ENCODE measurements at regions not wholly inside any gene's neighbourhood (a gene's known extent, or its start where the extent isn't known, plus 50 kb on each side); places are given as distances from the start of the nearest gene placed in this dataset.

GRCh38 chr4:160831165-160831922 lies 1332.5 kb downstream of the FSTL5 start:
- Mint-ChIP-seq H3K36me3 (ENCODE audit: low read depth) (no peaks in the 10 kb centered on the region), H3K4me1 (ENCODE audit: low read depth) (no peaks in the 10 kb centered on the region), H3K9me3 (peaks cover 1% of the 10 kb centered on the region), H3K27me3 (ENCODE audit: insufficient read depth) (no peaks in the 10 kb centered on the region), H3K27ac (no peak overlapping the region), H3K4me3 (no peak overlapping the region)
- no peak for DNase-seq (ENCODE audit: low spot score)
- intact Hi-C loops (cut with micrococcal nuclease) = no loop called here

GRCh38 chr4:160835789-160836188 lies 1328.0 kb downstream of the FSTL5 start:
- no peak for DNase-seq (ENCODE audit: low spot score)
- Mint-ChIP-seq H3K4me1 (ENCODE audit: low read depth) (no peaks in the 10 kb centered on the region), H3K9me3 (no peaks in the 10 kb centered on the region), H3K4me3 (no peak overlapping the region), H3K27me3 (ENCODE audit: insufficient read depth) (no peaks in the 10 kb centered on the region), H3K36me3 (ENCODE audit: low read depth) (no peaks in the 10 kb centered on the region), H3K27ac (no peak overlapping the region)
- intact Hi-C loops (cut with micrococcal nuclease) = no loop called here

GRCh38 chr4:160836431-160836830 lies 1327.4 kb downstream of the FSTL5 start:
- H3K4me3 Mint-ChIP-seq = no peak overlapping the region
- H3K27ac Mint-ChIP-seq = no peak overlapping the region
- H3K27me3 Mint-ChIP-seq (ENCODE audit: insufficient read depth) = no peaks in the 10 kb centered on the region
- no peaks in the 10 kb centered on the region for H3K9me3 Mint-ChIP-seq
- H3K4me1 Mint-ChIP-seq (ENCODE audit: low read depth) = no peaks in the 10 kb centered on the region
- intact Hi-C loops (cut with micrococcal nuclease) = no loop called here
- no peak for DNase-seq (ENCODE audit: low spot score)
- H3K36me3 Mint-ChIP-seq (ENCODE audit: low read depth) = no peaks in the 10 kb centered on the region

- no peaks in the 10 kb centered on the region for H3K36me3 Mint-ChIP-seq (ENCODE audit: low read depth)
- no peak overlapping the region for H3K27ac Mint-ChIP-seq
- H3K27me3 Mint-ChIP-seq (ENCODE audit: insufficient read depth) = no peaks in the 10 kb centered on the region
- DNase-seq (ENCODE audit: low spot score) = no peak
- intact Hi-C loops (cut with micrococcal nuclease) = no loop called here
- no peak overlapping the region for H3K4me3 Mint-ChIP-seq
- H3K9me3 Mint-ChIP-seq = no peaks in the 10 kb centered on the region
- no peaks in the 10 kb centered on the region for H3K4me1 Mint-ChIP-seq (ENCODE audit: low read depth)
These were observed 1317.7 kb downstream of the FSTL5 start for GRCh38 chr4:160846121-160846520.

- DNase-seq (ENCODE audit: low spot score) = no peak
- Mint-ChIP-seq H3K36me3 (ENCODE audit: low read depth) (no peaks in the 10 kb centered on the region), H3K4me3 (no peak overlapping the region), H3K27me3 (ENCODE audit: insufficient read depth) (no peaks in the 10 kb centered on the region), H3K27ac (no peak overlapping the region), H3K4me1 (ENCODE audit: low read depth) (no peaks in the 10 kb centered on the region), H3K9me3 (no peaks in the 10 kb centered on the region)
- intact Hi-C loops (cut with micrococcal nuclease) = no loop called here
These were observed 1316.6 kb downstream of the FSTL5 start for GRCh38 chr4:160847228-160847627.

GRCh38 chr4:160848489-160848888 lies 1315.3 kb downstream of the FSTL5 start:
- H3K27me3 Mint-ChIP-seq (ENCODE audit: insufficient read depth) = no peaks in the 10 kb centered on the region
- H3K9me3 Mint-ChIP-seq = no peaks in the 10 kb centered on the region
- no peak overlapping the region for H3K27ac Mint-ChIP-seq
- no peaks in the 10 kb centered on the region for H3K36me3 Mint-ChIP-seq (ENCODE audit: low read depth)
- H3K4me1 Mint-ChIP-seq (ENCODE audit: low read depth) = no peaks in the 10 kb centered on the region
- DNase-seq (ENCODE audit: low spot score) = no peak
- intact Hi-C loops (cut with micrococcal nuclease) = no loop called here
- no peak overlapping the region for H3K4me3 Mint-ChIP-seq

- Mint-ChIP-seq H3K36me3 (ENCODE audit: low read depth) (no peaks in the 10 kb centered on the region), H3K9me3 (no peaks in the 10 kb centered on the region), H3K27me3 (ENCODE audit: insufficient read depth) (no peaks in the 10 kb centered on the region), H3K27ac (no peak overlapping the region), H3K4me1 (ENCODE audit: low read depth) (no peaks in the 10 kb centered on the region), H3K4me3 (no peak overlapping the region)
- intact Hi-C loops (cut with micrococcal nuclease) = no loop called here
- no peak for DNase-seq (ENCODE audit: low spot score)
These were observed 1314.7 kb downstream of the FSTL5 start for GRCh38 chr4:160848901-160849760.

- Mint-ChIP-seq H3K4me3 (no peak overlapping the region), H3K4me1 (ENCODE audit: low read depth) (no peaks in the 10 kb centered on the region), H3K27ac (no peak overlapping the region), H3K27me3 (ENCODE audit: insufficient read depth) (no peaks in the 10 kb centered on the region), H3K9me3 (peaks cover 8% of the 10 kb centered on the region), H3K36me3 (ENCODE audit: low read depth) (no peaks in the 10 kb centered on the region)
- no peak for DNase-seq (ENCODE audit: low spot score)
- intact Hi-C loops (cut with micrococcal nuclease) = no loop called here
These were observed 1299.5 kb downstream of the FSTL5 start for GRCh38 chr4:160864253-160864652.

GRCh38 chr4:160869899-160870298 lies 1293.9 kb downstream of the FSTL5 start:
- no peaks in the 10 kb centered on the region for H3K4me1 Mint-ChIP-seq (ENCODE audit: low read depth)
- peaks cover 10% of the 10 kb centered on the region for H3K9me3 Mint-ChIP-seq
- no peak for DNase-seq (ENCODE audit: low spot score)
- H3K4me3 Mint-ChIP-seq = no peak overlapping the region
- H3K27me3 Mint-ChIP-seq (ENCODE audit: insufficient read depth) = no peaks in the 10 kb centered on the region
- intact Hi-C loops (cut with micrococcal nuclease) = no loop called here
- no peak overlapping the region for H3K27ac Mint-ChIP-seq
- no peaks in the 10 kb centered on the region for H3K36me3 Mint-ChIP-seq (ENCODE audit: low read depth)

- Mint-ChIP-seq H3K27me3 (ENCODE audit: insufficient read depth) (no peaks in the 10 kb centered on the region), H3K9me3 (peaks cover 14% of the 10 kb centered on the region), H3K27ac (no peak overlapping the region), H3K4me3 (no peak overlapping the region), H3K36me3 (ENCODE audit: low read depth) (no peaks in the 10 kb centered on the region), H3K4me1 (ENCODE audit: low read depth) (no peaks in the 10 kb centered on the region)
- DNase-seq (ENCODE audit: low spot score) = no peak
- intact Hi-C loops (cut with micrococcal nuclease) = no loop called here
These were observed 1291.3 kb downstream of the FSTL5 start for GRCh38 chr4:160872491-160872890.

- H3K36me3 Mint-ChIP-seq (ENCODE audit: low read depth) = no peaks in the 10 kb centered on the region
- H3K27ac Mint-ChIP-seq = no peak overlapping the region
- no peak overlapping the region for H3K4me3 Mint-ChIP-seq
- no peaks in the 10 kb centered on the region for H3K4me1 Mint-ChIP-seq (ENCODE audit: low read depth)
- no peaks in the 10 kb centered on the region for H3K27me3 Mint-ChIP-seq (ENCODE audit: insufficient read depth)
- peaks cover 11% of the 10 kb centered on the region for H3K9me3 Mint-ChIP-seq
- intact Hi-C loops (cut with micrococcal nuclease) = no loop called here
- no peak for DNase-seq (ENCODE audit: low spot score)
These were observed 1286.6 kb downstream of the FSTL5 start for GRCh38 chr4:160877087-160877790.

- Mint-ChIP-seq H3K4me3 (no peak overlapping the region), H3K4me1 (ENCODE audit: low read depth) (no peaks in the 10 kb centered on the region), H3K27me3 (ENCODE audit: insufficient read depth) (no peaks in the 10 kb centered on the region), H3K27ac (no peak overlapping the region), H3K36me3 (ENCODE audit: low read depth) (no peaks in the 10 kb centered on the region), H3K9me3 (peaks cover 6% of the 10 kb centered on the region)
- intact Hi-C loops (cut with micrococcal nuclease) = no loop called here
- no peak for DNase-seq (ENCODE audit: low spot score)
These were observed 1283.6 kb downstream of the FSTL5 start for GRCh38 chr4:160880180-160880579.

GRCh38 chr4:160887668-160888067 lies 1276.1 kb downstream of the FSTL5 start:
- intact Hi-C loops (cut with micrococcal nuclease) = no loop called here
- no peak overlapping the region for H3K27ac Mint-ChIP-seq
- H3K27me3 Mint-ChIP-seq (ENCODE audit: insufficient read depth) = no peaks in the 10 kb centered on the region
- H3K36me3 Mint-ChIP-seq (ENCODE audit: low read depth) = no peaks in the 10 kb centered on the region
- no peak for DNase-seq (ENCODE audit: low spot score)
- H3K4me3 Mint-ChIP-seq = no peak overlapping the region
- peaks cover 8% of the 10 kb centered on the region for H3K9me3 Mint-ChIP-seq
- H3K4me1 Mint-ChIP-seq (ENCODE audit: low read depth) = no peaks in the 10 kb centered on the region

All from activated T-helper 1 cell treated with anti-CD3 and anti-CD28 coated beads, Interleukin-12 subunit alpha, Interleukin-12 subunit beta, Interleukin-2, Interleukin-4 antibody, amounts not matched to agents 30 ng/mL and 10 ng/mL and 1 ng/mL, durations not matched to agents 14 hours and 24 hours and 36 hours (primary cell).